WTC11 (cell line): ENCODE measurements at regions not wholly inside any gene's neighbourhood (a gene's known extent, or its start where the extent isn't known, plus 50 kb on each side); places are given as distances from the start of the nearest gene placed in this dataset.

ENCODE experiments used
- ELF4 ChIP-seq: sonication (generic); formaldehyde crosslinking; IDR thresholded peaks from 2 replicates; pipeline ENCODE4 v1.8.1; 2022; ENCODE audit warnings: low read depth, mild to moderate bottlenecking, moderate library complexity, missing genetic modification reagents
- NR3C1 ChIP-seq: sonication (generic); formaldehyde crosslinking; conservative IDR thresholded peaks from 2 replicates; pipeline ENCODE4 v1.8.1; 2023; ENCODE audit warnings: low read depth, mild to moderate bottlenecking, missing genetic modification reagents
- TF ChIP-seq, protein P1 (sequence below): sonication (generic); formaldehyde crosslinking; IDR thresholded peaks from 2 replicates; pipeline ENCODE4 v1.8.1; 2022; ENCODE audit warnings: low read depth, missing genetic modification reagents, borderline replicate concordance
- TF ChIP-seq, protein P2 (sequence below): sonication (generic); formaldehyde crosslinking; IDR thresholded peaks from 2 replicates; pipeline ENCODE4 v1.8.1; 2023; ENCODE audit warnings: mild to moderate bottlenecking, missing genetic modification reagents, moderate library complexity

DNA sequence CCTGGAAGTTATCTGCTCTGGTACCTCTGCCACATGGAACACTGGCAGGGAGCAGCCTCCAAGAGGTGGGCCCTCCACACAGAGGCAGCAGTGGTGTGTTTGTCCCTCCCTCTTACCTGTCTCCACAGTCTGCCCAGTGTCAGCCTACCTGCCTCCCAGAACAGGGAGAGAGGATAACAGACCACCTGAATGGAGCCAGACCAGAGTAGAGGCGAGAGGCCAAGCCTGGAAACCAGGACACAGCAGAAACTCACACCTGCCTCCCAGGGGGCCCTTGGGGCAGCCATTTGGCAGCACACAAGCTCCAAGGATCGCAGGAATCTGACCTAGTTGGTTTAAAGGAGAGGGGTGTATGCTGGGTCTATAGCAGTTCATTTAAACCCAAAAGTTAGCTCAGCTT, 100.2 kb upstream of the ZNF366 start:
- TF ChIP-seq, protein P1, sequence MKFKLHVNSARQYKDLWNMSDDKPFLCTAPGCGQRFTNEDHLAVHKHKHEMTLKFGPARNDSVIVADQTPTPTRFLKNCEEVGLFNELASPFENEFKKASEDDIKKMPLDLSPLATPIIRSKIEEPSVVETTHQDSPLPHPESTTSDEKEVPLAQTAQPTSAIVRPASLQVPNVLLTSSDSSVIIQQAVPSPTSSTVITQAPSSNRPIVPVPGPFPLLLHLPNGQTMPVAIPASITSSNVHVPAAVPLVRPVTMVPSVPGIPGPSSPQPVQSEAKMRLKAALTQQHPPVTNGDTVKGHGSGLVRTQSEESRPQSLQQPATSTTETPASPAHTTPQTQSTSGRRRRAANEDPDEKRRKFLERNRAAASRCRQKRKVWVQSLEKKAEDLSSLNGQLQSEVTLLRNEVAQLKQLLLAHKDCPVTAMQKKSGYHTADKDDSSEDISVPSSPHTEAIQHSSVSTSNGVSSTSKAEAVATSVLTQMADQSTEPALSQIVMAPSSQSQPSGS (CRISPR knock-in tag): no peak
- TF ChIP-seq NR3C1 (CRISPR knock-in tag) (no peak), ELF4 (CRISPR knock-in tag) (no peak)
- TF ChIP-seq, protein P2, sequence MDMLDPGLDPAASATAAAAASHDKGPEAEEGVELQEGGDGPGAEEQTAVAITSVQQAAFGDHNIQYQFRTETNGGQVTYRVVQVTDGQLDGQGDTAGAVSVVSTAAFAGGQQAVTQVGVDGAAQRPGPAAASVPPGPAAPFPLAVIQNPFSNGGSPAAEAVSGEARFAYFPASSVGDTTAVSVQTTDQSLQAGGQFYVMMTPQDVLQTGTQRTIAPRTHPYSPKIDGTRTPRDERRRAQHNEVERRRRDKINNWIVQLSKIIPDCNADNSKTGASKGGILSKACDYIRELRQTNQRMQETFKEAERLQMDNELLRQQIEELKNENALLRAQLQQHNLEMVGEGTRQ (CRISPR knock-in tag): no peak
